ENCODE measurements at regions not wholly inside any gene's neighbourhood (a gene's known extent, or its start where the extent isn't known, plus 50 kb on each side); places are given as distances from the start of the nearest gene placed in this dataset.

GRCh38 chr5:115377468-115378217 lies 81.2 kb upstream of the CCDC112 start:
- H3K4me3 ChIP-seq (ENCODE audit: low read length), result no peak overlapping the region
- Mint-ChIP-seq H3K27ac (no peak overlapping the region), H3K4me1 (ENCODE audit: low read depth) (peaks cover 4% of the 10 kb centered on the region), H3K36me3 (ENCODE audit: low read depth) (no peaks in the 10 kb centered on the region), H3K27me3 (no peaks in the 10 kb centered on the region), H3K4me3 (no peak overlapping the region), H3K9me3 (no peaks in the 10 kb centered on the region)
- H3K27ac ChIP-seq (ENCODE audit: low read depth in 1 of 2, low read length in 2 of 2), result no peak overlapping the region
- ChIA-PET CTCF (no interaction called here), POLR2A (no interaction called here)
- no peaks in the 10 kb centered on the region for H3K27me3 ChIP-seq (ENCODE audit: control insufficient read depth in 1 of 2, insufficient read depth in 2 of 2, low read length in 2 of 2)
- no peaks in the 10 kb centered on the region for H3K4me1 ChIP-seq (ENCODE audit: insufficient read depth, low read length)
- H3K36me3 ChIP-seq (ENCODE audit: insufficient read depth, low read length), result no peaks in the 10 kb centered on the region
- DNase-seq (no peak), ATAC-seq (ENCODE audit: poor library complexity) (no peak)
- intact Hi-C loops (cut with DNase I, micrococcal nuclease), result no loop called here
- TF ChIP-seq, protein P1, sequence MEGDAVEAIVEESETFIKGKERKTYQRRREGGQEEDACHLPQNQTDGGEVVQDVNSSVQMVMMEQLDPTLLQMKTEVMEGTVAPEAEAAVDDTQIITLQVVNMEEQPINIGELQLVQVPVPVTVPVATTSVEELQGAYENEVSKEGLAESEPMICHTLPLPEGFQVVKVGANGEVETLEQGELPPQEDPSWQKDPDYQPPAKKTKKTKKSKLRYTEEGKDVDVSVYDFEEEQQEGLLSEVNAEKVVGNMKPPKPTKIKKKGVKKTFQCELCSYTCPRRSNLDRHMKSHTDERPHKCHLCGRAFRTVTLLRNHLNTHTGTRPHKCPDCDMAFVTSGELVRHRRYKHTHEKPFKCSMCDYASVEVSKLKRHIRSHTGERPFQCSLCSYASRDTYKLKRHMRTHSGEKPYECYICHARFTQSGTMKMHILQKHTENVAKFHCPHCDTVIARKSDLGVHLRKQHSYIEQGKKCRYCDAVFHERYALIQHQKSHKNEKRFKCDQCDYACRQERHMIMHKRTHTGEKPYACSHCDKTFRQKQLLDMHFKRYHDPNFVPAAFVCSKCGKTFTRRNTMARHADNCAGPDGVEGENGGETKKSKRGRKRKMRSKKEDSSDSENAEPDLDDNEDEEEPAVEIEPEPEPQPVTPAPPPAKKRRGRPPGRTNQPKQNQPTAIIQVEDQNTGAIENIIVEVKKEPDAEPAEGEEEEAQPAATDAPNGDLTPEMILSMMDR (IDR thresholded peaks at IDR 0.05), result no peak
- H3K9me3 ChIP-seq (ENCODE audit: control insufficient read depth in 1 of 2, insufficient read depth in 1 of 2, low read length in 2 of 2), result no peaks in the 10 kb centered on the region

- ChIA-PET POLR2A (no interaction called here), CTCF (no interaction called here)
- Mint-ChIP-seq H3K36me3 (ENCODE audit: low read depth) (no peaks in the 10 kb centered on the region), H3K9me3 (no peaks in the 10 kb centered on the region), H3K4me1 (ENCODE audit: low read depth) (peaks cover 4% of the 10 kb centered on the region), H3K4me3 (no peak overlapping the region), H3K27ac (no peak overlapping the region), H3K27me3 (no peaks in the 10 kb centered on the region)
- Histone ChIP-seq H3K9me3 (ENCODE audit: control insufficient read depth in 1 of 2, insufficient read depth in 1 of 2, low read length in 2 of 2) (no peaks in the 10 kb centered on the region), H3K27ac (ENCODE audit: low read depth in 1 of 2, low read length in 2 of 2) (no peak overlapping the region), H3K4me1 (ENCODE audit: insufficient read depth, low read length) (no peaks in the 10 kb centered on the region), H3K27me3 (ENCODE audit: control insufficient read depth in 1 of 2, insufficient read depth in 2 of 2, low read length in 2 of 2) (no peaks in the 10 kb centered on the region), H3K36me3 (ENCODE audit: insufficient read depth, low read length) (no peaks in the 10 kb centered on the region), H3K4me3 (ENCODE audit: low read length) (no peak overlapping the region)
- TF ChIP-seq, protein P1 (IDR thresholded peaks at IDR 0.05), result no peak
- DNase-seq (no peak), ATAC-seq (ENCODE audit: poor library complexity) (no peak)
- intact Hi-C loops (cut with DNase I, micrococcal nuclease), result no loop called here
Measured at GRCh38 chr5:115375893-115376292, 79.4 kb upstream of the CCDC112 start.

DNA sequence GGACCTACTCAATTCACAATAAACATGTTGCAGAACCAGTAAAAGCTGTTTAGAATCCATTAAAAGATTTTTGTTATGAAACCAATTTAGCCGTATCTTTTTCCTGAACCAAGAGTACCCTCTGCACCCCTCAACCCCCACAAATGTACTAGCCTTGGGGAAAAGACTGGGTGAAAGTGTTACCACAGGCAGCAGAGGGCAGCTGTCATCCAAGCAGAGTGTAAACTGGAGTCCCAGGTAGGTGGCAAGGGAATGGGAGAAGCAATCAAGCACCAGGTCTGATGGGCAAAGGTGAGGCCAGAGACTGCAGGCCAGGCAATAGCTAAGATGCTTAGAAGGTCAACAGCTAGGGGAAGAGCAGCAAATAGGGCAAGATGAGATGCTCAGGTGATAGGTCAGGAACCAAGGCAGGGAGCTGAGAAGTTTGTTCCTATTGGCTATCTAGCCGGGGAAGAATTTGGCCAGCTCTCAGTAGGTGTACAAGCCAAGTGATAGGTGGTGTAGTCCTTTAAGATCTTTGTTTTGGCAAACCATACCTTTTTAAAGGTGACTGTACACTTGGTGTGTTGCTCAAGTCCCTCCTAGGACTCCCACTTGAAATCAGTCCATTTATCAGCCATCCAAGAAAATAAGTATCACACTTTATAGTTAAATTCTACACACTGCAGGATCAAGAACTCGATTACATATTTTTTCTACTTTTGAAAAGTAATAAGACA lies 77.8 kb upstream of the CCDC112 start:
- no peaks in the 10 kb centered on the region for H3K36me3 Mint-ChIP-seq (ENCODE audit: low read depth)
- Histone ChIP-seq H3K36me3 (ENCODE audit: insufficient read depth, low read length) (no peaks in the 10 kb centered on the region), H3K4me1 (ENCODE audit: insufficient read depth, low read length) (no peaks in the 10 kb centered on the region), H3K9me3 (ENCODE audit: control insufficient read depth in 1 of 2, insufficient read depth in 1 of 2, low read length in 2 of 2) (no peaks in the 10 kb centered on the region), H3K4me3 (ENCODE audit: low read length) (no peak overlapping the region), H3K27ac (ENCODE audit: low read depth in 1 of 2, low read length in 2 of 2) (no peak overlapping the region), H3K27me3 (ENCODE audit: control insufficient read depth in 1 of 2, insufficient read depth in 2 of 2, low read length in 2 of 2) (no peaks in the 10 kb centered on the region)
- ATAC-seq (ENCODE audit: poor library complexity) (no peak), DNase-seq (no peak)
- no peak overlapping the region for H3K4me3 Mint-ChIP-seq
- H3K9me3 Mint-ChIP-seq, result no peaks in the 10 kb centered on the region
- H3K27ac Mint-ChIP-seq, result no peak overlapping the region
- ChIA-PET POLR2A (no interaction called here), CTCF (no interaction called here)
- no peaks in the 10 kb centered on the region for H3K27me3 Mint-ChIP-seq
- no peaks in the 10 kb centered on the region for H3K4me1 Mint-ChIP-seq (ENCODE audit: low read depth)
- intact Hi-C loops (cut with DNase I, micrococcal nuclease), result no loop called here
- TF ChIP-seq, protein P1 (IDR thresholded peaks at IDR 0.05), result no peak
